NCI-H146 treated with DMSO at 0.1 percent for 48 hours (cell line): ENCODE measurements at regions not wholly inside any gene's neighbourhood (a gene's known extent, or its start where the extent isn't known, plus 50 kb on each side); places are given as distances from the start of the nearest gene placed in this dataset.

Source experiments
- DNase-seq: peaks from one replicate; lab custom pipeline; 2025; ENCODE audit not compliant: unreplicated experiment; lab: John Stamatoyannopoulos, UW

DNA sequence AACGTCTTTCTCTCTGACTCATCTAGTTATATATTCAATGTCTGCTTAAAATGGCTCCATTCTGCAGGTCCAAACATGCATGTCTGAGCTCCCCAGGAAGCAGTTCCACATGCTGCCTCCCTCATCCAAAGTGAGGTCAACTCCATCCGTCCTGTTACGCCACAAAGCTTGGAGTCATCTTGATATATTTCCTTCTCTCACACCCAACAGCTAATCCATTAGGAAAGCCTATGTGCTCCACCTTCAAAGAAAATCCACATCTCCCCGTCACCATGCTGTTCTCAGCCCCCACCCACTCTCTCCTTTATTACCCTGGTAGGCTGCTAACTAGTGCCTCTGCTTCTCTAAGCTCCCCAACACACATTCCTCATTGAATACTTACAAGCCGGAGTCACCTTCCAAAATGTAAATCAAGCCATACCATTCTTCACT is 130.2 kb upstream of the SYNDIG1 start:
- no peak for DNase-seq

GRCh38 chr20:24337551-24337950 is 131.9 kb upstream of the SYNDIG1 start:
- no peak for DNase-seq

GRCh38 chr20:24337069-24337468 is 132.4 kb upstream of the SYNDIG1 start:
- no peak for DNase-seq

GRCh38 chr20:24334830-24335229 is 134.6 kb upstream of the SYNDIG1 start:
- no peak for DNase-seq

- DNase-seq = no peak
These were observed 136.5 kb upstream of the SYNDIG1 start for GRCh38 chr20:24332956-24333355.

DNA sequence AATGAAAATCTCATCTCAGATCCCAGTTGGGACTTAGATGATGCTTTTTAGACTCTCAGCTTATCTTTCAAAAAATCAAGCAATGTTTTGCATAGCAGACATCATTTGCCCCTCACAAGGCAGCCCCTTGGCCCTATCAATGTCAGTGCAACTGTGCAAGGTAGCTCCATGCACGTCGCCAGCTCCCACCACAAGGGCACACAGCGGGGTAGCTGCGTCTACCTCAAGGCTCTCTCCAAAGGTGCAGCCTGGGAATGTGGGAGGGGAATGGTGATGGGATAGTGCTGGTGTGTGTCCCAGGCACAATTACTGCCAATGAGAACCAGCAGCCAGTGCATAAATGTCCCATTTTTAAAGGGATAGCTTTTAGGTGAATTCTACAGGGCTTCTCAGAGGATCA is 137.5 kb upstream of the SYNDIG1 start:
- no peak for DNase-seq

- no peak for DNase-seq
These were observed 140.5 kb upstream of the SYNDIG1 start for GRCh38 chr20:24328901-24329300.

- no peak for DNase-seq
These were observed 147.5 kb upstream of the SYNDIG1 start for GRCh38 chr20:24321973-24322372.

GRCh38 chr20:24318569-24319352 is 150.7 kb upstream of the SYNDIG1 start:
- DNase-seq = no peak

- no peak for DNase-seq
These were observed 152.2 kb upstream of the SYNDIG1 start for GRCh38 chr20:24317224-24317623.

DNA sequence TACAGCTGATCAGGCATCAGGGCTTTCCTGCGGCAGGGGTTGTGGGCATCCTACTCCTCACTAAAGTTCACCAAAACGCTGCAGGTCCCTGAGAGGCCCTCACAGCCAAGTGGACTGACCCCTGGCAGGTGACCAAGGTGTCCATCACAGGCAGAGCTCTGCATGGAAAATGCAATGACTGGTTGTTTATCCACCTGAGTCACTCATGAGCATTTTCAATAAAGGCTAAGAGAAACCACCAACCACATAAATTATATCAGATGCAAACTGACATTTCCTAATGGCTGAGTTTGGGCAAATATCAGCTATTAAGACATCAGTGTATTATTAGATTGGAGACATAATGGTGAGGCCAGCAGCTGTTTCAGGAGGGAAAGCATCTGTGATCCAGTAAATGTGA is 152.7 kb upstream of the SYNDIG1 start:
- DNase-seq = no peak

DNA sequence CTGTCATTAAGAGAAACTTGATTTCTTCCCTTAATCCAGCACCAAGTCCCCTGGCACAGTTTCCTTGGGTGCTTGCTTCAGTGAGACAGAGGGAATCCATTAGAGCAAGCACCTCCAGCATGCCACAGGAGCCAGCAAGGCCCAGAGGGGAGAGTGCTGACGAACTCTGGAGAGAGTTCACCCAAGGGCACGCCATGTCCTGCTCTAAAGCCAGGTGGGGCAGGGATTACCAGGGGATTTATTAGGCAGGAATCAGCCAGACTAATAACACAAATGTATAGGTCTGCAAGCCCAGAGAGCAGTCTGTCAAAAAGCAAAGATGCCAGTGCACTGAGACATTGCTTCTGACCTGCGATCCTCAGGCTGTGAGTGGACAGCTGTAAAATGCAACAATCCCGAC is 155.4 kb upstream of the SYNDIG1 start:
- DNase-seq = no peak

GRCh38 chr20:24309596-24309995 is 159.8 kb upstream of the SYNDIG1 start:
- no peak for DNase-seq

DNA sequence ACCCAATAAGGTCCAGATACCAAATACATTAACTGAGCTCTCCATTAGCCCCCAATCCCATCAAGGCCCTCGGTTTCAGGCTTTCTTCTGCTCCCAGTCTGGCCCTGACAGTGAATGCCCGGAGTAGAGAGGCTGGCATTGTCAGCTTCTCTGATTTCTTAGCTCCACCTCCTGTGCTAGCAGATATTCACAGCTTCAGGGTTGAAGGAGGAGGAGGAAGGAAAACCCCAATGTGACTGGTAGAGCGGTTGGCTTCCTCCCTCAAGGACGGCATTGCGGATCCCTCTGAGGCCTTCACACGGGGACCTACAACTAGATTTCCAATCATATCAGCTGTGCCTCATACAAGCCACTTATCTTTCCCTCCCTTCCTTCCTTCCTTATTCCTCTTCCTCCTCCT is 164.1 kb upstream of the SYNDIG1 start:
- no peak for DNase-seq

DNA sequence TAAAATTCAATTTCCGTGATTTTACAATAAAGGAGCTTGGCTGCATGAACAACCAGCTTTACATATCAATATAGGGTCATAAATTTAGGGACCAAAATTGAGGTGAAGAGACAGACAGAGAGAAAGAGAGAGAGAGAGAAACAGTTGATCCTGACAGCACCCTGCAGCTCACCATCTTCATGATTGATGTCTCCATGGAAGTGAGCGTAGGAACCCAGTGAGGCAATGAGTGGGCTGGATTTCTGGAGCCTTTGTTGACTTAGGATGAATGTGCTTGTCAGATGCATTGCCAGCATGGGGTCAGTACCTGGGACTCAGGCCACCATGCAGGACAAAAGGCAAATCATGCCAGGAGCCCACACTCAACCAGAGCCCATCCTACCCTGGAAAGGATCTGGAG is 165.1 kb upstream of the SYNDIG1 start:
- DNase-seq = no peak

DNA sequence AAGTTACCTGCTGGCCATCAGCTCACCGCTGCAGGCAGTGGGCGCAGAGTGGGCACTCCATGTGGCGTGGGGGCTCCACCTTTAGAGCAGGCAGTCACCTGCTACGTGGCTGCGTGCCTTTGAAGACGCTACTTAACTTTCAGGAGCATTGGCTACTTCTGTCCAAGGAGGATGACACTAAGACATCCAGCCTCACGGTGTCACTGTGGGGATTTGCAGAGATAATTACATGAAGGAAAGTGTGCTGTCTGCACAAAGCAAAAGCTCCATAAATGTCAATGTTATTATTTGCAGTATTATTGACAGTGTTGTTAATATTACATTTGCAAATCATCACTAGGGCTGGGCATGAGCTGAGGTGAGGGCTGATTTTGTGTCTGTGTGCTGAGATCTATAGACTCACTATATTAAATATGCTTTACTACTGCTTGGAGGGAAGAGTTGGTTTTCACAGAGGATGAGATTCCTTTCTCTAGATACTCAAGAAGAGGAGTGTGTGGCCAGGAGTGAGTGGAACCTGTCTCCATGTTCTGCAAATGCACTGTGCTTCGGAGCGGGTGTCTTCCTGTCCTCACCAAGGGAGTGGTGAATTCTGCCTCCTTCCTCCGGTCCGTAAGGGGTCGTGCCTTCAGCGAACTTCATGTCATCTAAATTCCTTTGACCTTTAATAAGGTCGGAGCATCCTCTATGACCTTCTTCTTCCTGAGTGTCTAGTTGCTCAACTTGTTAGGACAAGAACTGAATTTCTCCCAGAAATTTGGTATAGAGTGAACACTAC is 165.8 kb upstream of the SYNDIG1 start:
- no peak for DNase-seq

GRCh38 chr20:24297993-24298392 is 171.4 kb upstream of the SYNDIG1 start:
- DNase-seq = no peak

- no peak for DNase-seq
These were observed 172.8 kb upstream of the SYNDIG1 start for GRCh38 chr20:24296477-24297261.

GRCh38 chr20:24291014-24291413 is 178.4 kb upstream of the SYNDIG1 start:
- no peak for DNase-seq

DNA sequence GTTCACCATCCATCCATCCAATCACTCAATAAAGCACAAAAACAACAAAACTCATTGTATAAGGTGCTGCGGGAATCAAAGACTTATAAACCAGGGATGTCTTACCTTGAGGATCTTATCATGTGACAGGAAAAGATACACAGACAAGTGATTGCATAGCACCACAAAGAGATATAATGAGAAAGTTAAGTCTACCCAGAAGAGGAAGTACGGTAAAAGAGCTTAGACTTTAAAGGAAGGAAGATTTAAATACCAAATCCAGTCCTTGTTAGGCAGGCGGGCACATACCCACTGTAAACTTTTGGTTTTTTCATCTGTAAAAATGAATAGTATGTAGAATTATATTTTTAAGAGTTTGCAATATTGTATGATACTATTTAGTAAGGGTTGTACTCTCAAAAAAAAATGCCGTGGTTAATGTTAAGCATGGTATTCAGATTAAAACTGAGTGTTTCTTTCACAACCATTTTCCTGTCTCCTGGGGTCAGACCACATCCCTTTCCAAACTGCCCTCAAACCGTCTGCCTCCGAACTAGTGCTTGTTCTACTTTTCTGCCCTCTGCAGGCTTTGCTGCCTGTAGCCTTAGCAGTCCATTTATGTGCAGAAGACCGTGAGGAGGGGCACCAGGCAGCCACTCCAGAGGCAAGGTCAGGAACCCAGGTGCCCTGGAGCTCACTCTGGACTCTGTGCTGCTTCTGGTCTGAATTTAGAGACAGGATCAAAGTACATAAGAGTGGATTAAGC is 179.5 kb upstream of the SYNDIG1 start:
- DNase-seq = no peak

DNA sequence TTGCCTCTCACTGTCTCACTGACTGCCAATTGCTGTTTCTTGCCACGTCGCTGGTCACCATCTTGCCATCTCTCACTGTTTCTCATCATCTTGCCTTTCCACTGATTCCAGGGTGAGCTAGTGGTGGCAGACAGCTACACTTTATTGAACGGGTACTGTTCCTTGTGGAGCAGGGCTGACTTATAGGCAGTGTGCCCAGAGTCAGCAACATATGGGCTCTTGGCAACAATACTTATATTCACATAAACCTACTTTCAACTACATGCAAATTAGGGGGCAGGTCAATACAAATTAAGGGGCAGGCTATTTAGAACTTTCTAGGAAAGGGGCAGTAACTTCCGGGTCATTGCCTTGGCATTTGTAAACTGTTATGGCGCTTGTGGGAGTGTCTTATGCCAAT is 186.2 kb upstream of the SYNDIG1 start:
- no peak for DNase-seq
